ENCODE measurements at regions not wholly inside any gene's neighbourhood (a gene's known extent, or its start where the extent isn't known, plus 50 kb on each side); places are given as distances from the start of the nearest gene placed in this dataset.

- Histone ChIP-seq H3K9me3 (ENCODE audit: insufficient read depth, low read length) (no peaks in the 10 kb centered on the region), H3K4me3 (ENCODE audit: insufficient read length, low read depth) (no peak overlapping the region), H3K9ac (ENCODE audit: insufficient read length, low read depth) (no peak overlapping the region), H3K36me3 (ENCODE audit: insufficient read depth, insufficient read length, low read length) (no peaks in the 10 kb centered on the region), H3K27me3 (ENCODE audit: insufficient read depth, insufficient read length) (no peaks in the 10 kb centered on the region), H3K4me1 (ENCODE audit: insufficient read depth, insufficient read length) (no peaks in the 10 kb centered on the region)
- DNase-seq (ENCODE audit: low read depth, low spot score): no peak
- TF ChIP-seq YY1 (IDR thresholded peaks at IDR 0.05; ENCODE audit: insufficient read depth, insufficient read length) (no peak), ZNF274 (IDR thresholded peaks at IDR 0.05; ENCODE audit: low read depth, low read length) (no peak), SUZ12 (IDR thresholded peaks at IDR 0.05; ENCODE audit: extremely low read depth, insufficient read depth, insufficient read length) (no peak)
Observed at GRCh38 chr15:38878026-38878425, 313.4 kb upstream of the RASGRP1 start.

GRCh38 chr15:38878926-38879325, 314.3 kb upstream of the RASGRP1 start:
- Histone ChIP-seq H3K9ac (ENCODE audit: insufficient read length, low read depth) (no peak overlapping the region), H3K36me3 (ENCODE audit: insufficient read depth, insufficient read length, low read length) (no peaks in the 10 kb centered on the region), H3K9me3 (ENCODE audit: insufficient read depth, low read length) (no peaks in the 10 kb centered on the region), H3K4me1 (ENCODE audit: insufficient read depth, insufficient read length) (no peaks in the 10 kb centered on the region), H3K27me3 (ENCODE audit: insufficient read depth, insufficient read length) (no peaks in the 10 kb centered on the region), H3K4me3 (ENCODE audit: insufficient read length, low read depth) (no peak overlapping the region)
- no peak for TF ChIP-seq YY1 (IDR thresholded peaks at IDR 0.05; ENCODE audit: insufficient read depth, insufficient read length)
- TF ChIP-seq ZNF274 (IDR thresholded peaks at IDR 0.05; ENCODE audit: low read depth, low read length): no peak
- no peak for TF ChIP-seq SUZ12 (IDR thresholded peaks at IDR 0.05; ENCODE audit: extremely low read depth, insufficient read depth, insufficient read length)
- DNase-seq (ENCODE audit: low read depth, low spot score): no peak

DNA sequence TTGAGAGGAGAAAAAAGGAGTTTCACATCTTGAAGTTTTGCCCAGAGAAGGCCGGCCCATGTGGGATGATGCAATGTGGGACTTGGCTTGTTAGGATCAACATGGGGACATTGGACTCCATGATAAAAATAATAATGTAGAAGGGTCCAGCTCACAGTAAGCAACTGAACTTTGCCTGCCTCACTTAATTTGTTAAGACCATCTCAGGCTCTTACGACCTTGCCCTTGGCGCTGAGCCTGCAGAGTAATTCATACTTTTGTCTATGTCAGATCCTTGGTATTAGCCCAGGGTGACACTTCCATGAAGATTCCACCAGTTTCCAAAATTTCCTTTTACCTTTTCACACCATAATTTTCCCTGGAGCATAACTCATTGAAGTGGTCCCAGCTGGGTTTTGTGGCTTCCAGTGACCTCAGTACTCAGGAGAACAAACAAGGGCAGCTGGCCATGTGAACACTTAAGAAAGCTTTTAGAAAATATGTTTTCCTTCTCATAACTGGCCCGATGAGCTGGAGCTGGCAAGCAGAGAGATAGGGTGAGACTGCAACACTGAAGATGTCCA, 315.4 kb upstream of the RASGRP1 start:
- TF ChIP-seq SUZ12 (IDR thresholded peaks at IDR 0.05; ENCODE audit: extremely low read depth, insufficient read depth, insufficient read length) (no peak), YY1 (IDR thresholded peaks at IDR 0.05; ENCODE audit: insufficient read depth, insufficient read length) (no peak), ZNF274 (IDR thresholded peaks at IDR 0.05; ENCODE audit: low read depth, low read length) (no peak)
- Histone ChIP-seq H3K36me3 (ENCODE audit: insufficient read depth, insufficient read length, low read length) (no peaks in the 10 kb centered on the region), H3K4me1 (ENCODE audit: insufficient read depth, insufficient read length) (no peaks in the 10 kb centered on the region)

GRCh38 chr15:38882221-38882620, 317.6 kb upstream of the RASGRP1 start:
- no peak for DNase-seq (ENCODE audit: low read depth, low spot score)
- TF ChIP-seq SUZ12 (IDR thresholded peaks at IDR 0.05; ENCODE audit: extremely low read depth, insufficient read depth, insufficient read length) (no peak), YY1 (IDR thresholded peaks at IDR 0.05; ENCODE audit: insufficient read depth, insufficient read length) (no peak), ZNF274 (IDR thresholded peaks at IDR 0.05; ENCODE audit: low read depth, low read length) (no peak)
- no peaks in the 10 kb centered on the region for H3K9me3 ChIP-seq (ENCODE audit: insufficient read depth, low read length)
- no peaks in the 10 kb centered on the region for H3K4me1 ChIP-seq (ENCODE audit: insufficient read depth, insufficient read length)
- no peaks in the 10 kb centered on the region for H3K36me3 ChIP-seq (ENCODE audit: insufficient read depth, insufficient read length, low read length)
- no peak overlapping the region for H3K9ac ChIP-seq (ENCODE audit: insufficient read length, low read depth)
- no peak overlapping the region for H3K4me3 ChIP-seq (ENCODE audit: insufficient read length, low read depth)
- H3K27me3 ChIP-seq (ENCODE audit: insufficient read depth, insufficient read length): no peaks in the 10 kb centered on the region

More for the DNA sequence above, 315.4 kb upstream of the RASGRP1 start:
- H3K4me3 ChIP-seq (ENCODE audit: insufficient read length, low read depth): no peak overlapping the region
- no peaks in the 10 kb centered on the region for H3K9me3 ChIP-seq (ENCODE audit: insufficient read depth, low read length)
- no peaks in the 10 kb centered on the region for H3K27me3 ChIP-seq (ENCODE audit: insufficient read depth, insufficient read length)
- no peak for DNase-seq (ENCODE audit: low read depth, low spot score)
- H3K9ac ChIP-seq (ENCODE audit: insufficient read length, low read depth): no peak overlapping the region

DNA sequence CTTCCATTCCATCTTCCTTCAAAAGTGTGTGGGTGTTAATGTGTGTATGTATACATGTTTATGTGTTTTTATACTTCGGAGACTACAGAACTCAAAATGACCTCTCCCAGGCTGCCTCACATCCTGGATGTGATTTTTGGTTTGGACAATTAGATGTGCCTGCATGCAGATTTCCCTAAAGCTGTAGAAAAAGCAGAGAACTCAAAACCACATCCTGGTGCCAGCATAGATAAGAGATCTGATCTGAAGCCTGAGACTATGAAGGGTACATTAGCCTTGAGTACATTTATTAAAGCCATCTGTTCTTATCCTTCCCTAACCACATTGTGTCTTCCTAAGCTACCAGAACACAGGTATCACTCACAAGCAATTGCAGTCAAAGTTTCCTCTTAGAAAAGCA, 319.4 kb upstream of the RASGRP1 start:
- Histone ChIP-seq H3K4me1 (ENCODE audit: insufficient read depth, insufficient read length) (no peaks in the 10 kb centered on the region), H3K9me3 (ENCODE audit: insufficient read depth, low read length) (no peaks in the 10 kb centered on the region), H3K9ac (ENCODE audit: insufficient read length, low read depth) (no peak overlapping the region), H3K36me3 (ENCODE audit: insufficient read depth, insufficient read length, low read length) (no peaks in the 10 kb centered on the region), H3K27me3 (ENCODE audit: insufficient read depth, insufficient read length) (no peaks in the 10 kb centered on the region), H3K4me3 (ENCODE audit: insufficient read length, low read depth) (no peak overlapping the region)
- DNase-seq (ENCODE audit: low read depth, low spot score): no peak
- TF ChIP-seq YY1 (IDR thresholded peaks at IDR 0.05; ENCODE audit: insufficient read depth, insufficient read length): no peak
- no peak for TF ChIP-seq ZNF274 (IDR thresholded peaks at IDR 0.05; ENCODE audit: low read depth, low read length)
- no peak for TF ChIP-seq SUZ12 (IDR thresholded peaks at IDR 0.05; ENCODE audit: extremely low read depth, insufficient read depth, insufficient read length)

DNA sequence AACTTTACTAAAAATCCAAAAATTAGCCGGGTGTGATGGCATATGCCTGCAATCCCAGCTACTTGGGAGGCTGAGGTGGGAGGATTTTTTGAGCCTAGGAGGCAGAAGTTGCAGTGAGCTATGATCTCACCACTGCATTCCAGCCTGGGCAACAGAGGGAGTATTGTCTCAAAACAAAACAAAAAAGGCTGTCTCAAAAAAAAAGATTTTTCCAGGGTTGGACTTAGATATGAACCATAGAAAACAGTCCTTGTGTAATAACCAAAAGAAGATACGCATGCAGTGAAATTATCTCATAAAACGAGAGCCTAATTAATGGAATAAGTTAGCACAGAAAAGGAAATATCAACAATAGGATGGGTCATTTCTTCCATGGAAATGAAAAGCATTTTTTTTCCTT, 320.4 kb upstream of the RASGRP1 start:
- no peaks in the 10 kb centered on the region for H3K9me3 ChIP-seq (ENCODE audit: insufficient read depth, low read length)
- H3K4me3 ChIP-seq (ENCODE audit: insufficient read length, low read depth): no peak overlapping the region
- no peaks in the 10 kb centered on the region for H3K36me3 ChIP-seq (ENCODE audit: insufficient read depth, insufficient read length, low read length)
- no peak for TF ChIP-seq YY1 (IDR thresholded peaks at IDR 0.05; ENCODE audit: insufficient read depth, insufficient read length)
- TF ChIP-seq ZNF274 (IDR thresholded peaks at IDR 0.05; ENCODE audit: low read depth, low read length): no peak
- no peak for TF ChIP-seq SUZ12 (IDR thresholded peaks at IDR 0.05; ENCODE audit: extremely low read depth, insufficient read depth, insufficient read length)
- H3K27me3 ChIP-seq (ENCODE audit: insufficient read depth, insufficient read length): no peaks in the 10 kb centered on the region
- no peak for DNase-seq (ENCODE audit: low read depth, low spot score)
- no peak overlapping the region for H3K9ac ChIP-seq (ENCODE audit: insufficient read length, low read depth)
- H3K4me1 ChIP-seq (ENCODE audit: insufficient read depth, insufficient read length): no peaks in the 10 kb centered on the region

DNA sequence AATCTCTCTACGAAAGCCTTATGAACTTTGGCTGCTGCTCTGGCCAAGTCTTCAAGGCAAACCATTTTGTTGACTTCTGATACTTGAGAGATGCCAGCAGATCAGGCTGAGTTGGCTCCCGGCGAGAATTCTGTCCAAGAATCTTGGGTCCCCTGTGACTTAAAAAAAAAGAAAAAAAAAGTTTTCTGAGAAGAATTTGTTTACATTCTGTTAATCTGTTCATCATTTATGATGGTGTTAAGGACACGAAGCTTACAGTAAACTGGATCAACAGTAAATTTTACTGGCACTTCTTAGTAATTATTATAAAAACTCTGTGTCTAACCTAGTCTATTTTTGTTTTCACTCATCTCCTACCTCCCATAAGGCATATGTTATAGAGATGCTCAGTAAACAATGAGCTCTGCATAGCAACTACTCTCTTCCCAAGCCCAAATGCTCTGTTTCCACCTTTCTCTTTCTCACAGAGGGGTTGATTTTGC, 320.9 kb upstream of the RASGRP1 start:
- TF ChIP-seq YY1 (IDR thresholded peaks at IDR 0.05; ENCODE audit: insufficient read depth, insufficient read length) (no peak), SUZ12 (IDR thresholded peaks at IDR 0.05; ENCODE audit: extremely low read depth, insufficient read depth, insufficient read length) (no peak), ZNF274 (IDR thresholded peaks at IDR 0.05; ENCODE audit: low read depth, low read length) (no peak)
- H3K4me1 ChIP-seq (ENCODE audit: insufficient read depth, insufficient read length): no peaks in the 10 kb centered on the region
- H3K27me3 ChIP-seq (ENCODE audit: insufficient read depth, insufficient read length): no peaks in the 10 kb centered on the region
- H3K9ac ChIP-seq (ENCODE audit: insufficient read length, low read depth): no peak overlapping the region
- no peaks in the 10 kb centered on the region for H3K9me3 ChIP-seq (ENCODE audit: insufficient read depth, low read length)
- no peak overlapping the region for H3K4me3 ChIP-seq (ENCODE audit: insufficient read length, low read depth)
- DNase-seq (ENCODE audit: low read depth, low spot score): no peak
- no peaks in the 10 kb centered on the region for H3K36me3 ChIP-seq (ENCODE audit: insufficient read depth, insufficient read length, low read length)
